IMR-90 (cell line): ENCODE measurements at regions not wholly inside any gene's neighbourhood (a gene's known extent, or its start where the extent isn't known, plus 50 kb on each side); places are given as distances from the start of the nearest gene placed in this dataset.
A peak's percentile ranks its signal among the peaks of the same experiment; 100 is the strongest.

ENCODE experiments used
- ATAC-seq: fragments of 200-7000 bp; cut with Tn5 transposase; 2 replicates; pipeline ENCODE4 v1.9.1; 2020; ENCODE audit warnings: low read depth, mild to moderate bottlenecking, moderate library complexity
- BruUV-seq: library from RNA; stranded (reverse); fragments of 400-500 nt; replicated peaks from 2 replicates; lab custom pipeline; 2021; lab: Mats Ljungman, UMichigan
- CTCF ChIA-PET: fragments of 300-600 bp; formaldehyde crosslinking; extraction: SDS; loops from one replicate; lab custom pipeline; 2021; ENCODE audit warnings: antibody characterized with exemption; lab: Yijun Ruan, JAX
- POLR2A ChIA-PET: fragments of 300-600 bp; sonication (Branson Sonifier 250); formaldehyde crosslinking; loops from one replicate; lab custom pipeline; 2022; ENCODE audit warnings: antibody characterized with exemption; ENCODE audit not compliant: unreplicated experiment; lab: Charles Lee
- DNase-seq: peaks from one replicate; pipeline ENCODE4 v3.0.0; 2013
- H2AFZ ChIP-seq: replicated peaks from 2 replicates; pipeline ENCODE3; 2013; ENCODE audit warnings: low read length, mild to moderate bottlenecking; ENCODE audit not compliant: poor library complexity
- H2AK5ac ChIP-seq: 2 replicates; pipeline ENCODE4 v1.6.1; 2013; ENCODE audit warnings: low read depth, low read length, inconsistent platforms
- H2AK9ac ChIP-seq: replicated peaks from 2 replicates; pipeline ENCODE3; 2013; ENCODE audit warnings: mild to moderate bottlenecking, low read depth, low read length, moderate library complexity; ENCODE audit not compliant: poor library complexity
- H2BK120ac ChIP-seq: 2 replicates; pipeline ENCODE4 v1.6.1; 2013; ENCODE audit warnings: low read depth, low read length, inconsistent platforms
- H2BK15ac ChIP-seq: 3 replicates; pipeline ENCODE4 v1.6.1; 2013; ENCODE audit warnings: low read depth, low read length, inconsistent platforms
- H2BK20ac ChIP-seq: 2 replicates; pipeline ENCODE4 v1.6.1; 2013; ENCODE audit warnings: low read depth, mild to moderate bottlenecking, inconsistent platforms, low read length, moderate library complexity
- H2BK5ac ChIP-seq: 2 replicates; pipeline ENCODE4 v1.6.1; 2013; ENCODE audit warnings: mild to moderate bottlenecking, low read depth, low read length, inconsistent platforms; ENCODE audit not compliant: poor library complexity, severe bottlenecking
- H3K14ac ChIP-seq: replicated peaks from 2 replicates; pipeline ENCODE4 v1.6.1; 2013; ENCODE audit warnings: low read depth, low read length, inconsistent platforms
- H3K18ac ChIP-seq: 2 replicates; pipeline ENCODE4 v1.6.1; 2013; ENCODE audit warnings: low read depth, low read length, control low read depth
- H3K23ac ChIP-seq: 2 replicates; pipeline ENCODE4 v1.6.1; 2013; ENCODE audit warnings: low read depth, low read length, inconsistent platforms
- H3K27ac ChIP-seq: 2 replicates; pipeline ENCODE4 v1.5.1; 2013; ENCODE audit warnings: mild to moderate bottlenecking, control low read depth, low read length; ENCODE audit not compliant: insufficient read depth
- H3K27me3 ChIP-seq: 2 replicates; pipeline ENCODE4 v1.6.1; 2013; ENCODE audit warnings: low read length; ENCODE audit not compliant: control insufficient read depth, insufficient read depth
- H3K36me3 ChIP-seq: 2 replicates; pipeline ENCODE4 v1.6.1; 2013; ENCODE audit warnings: low read length, mixed read lengths; ENCODE audit not compliant: control insufficient read depth, insufficient read depth
- H3K4ac ChIP-seq: 2 replicates; pipeline ENCODE4 v1.6.1; 2013; ENCODE audit warnings: low read depth, low read length, inconsistent platforms
- H3K4me1 ChIP-seq: 2 replicates; pipeline ENCODE4 v1.6.1; 2013; ENCODE audit warnings: low read length, mixed read lengths; ENCODE audit not compliant: control insufficient read depth, insufficient read depth
- H3K4me2 ChIP-seq: 2 replicates; pipeline ENCODE4 v1.6.1; 2013; ENCODE audit warnings: low read depth, mild to moderate bottlenecking, control low read depth, low read length, moderate library complexity
- H3K4me3 ChIP-seq: 2 replicates; pipeline ENCODE4 v1.5.1; 2013; ENCODE audit warnings: low read depth, mild to moderate bottlenecking, control low read depth, low read length, moderate library complexity; ENCODE audit not compliant: insufficient read depth
- H3K56ac ChIP-seq: 2 replicates; pipeline ENCODE4 v1.6.1; 2013; ENCODE audit warnings: low read length, inconsistent platforms; ENCODE audit not compliant: insufficient read depth; ENCODE audit errors: extremely low read depth
- H3K79me1 ChIP-seq, 2 experiments: 2 replicates each; pipeline ENCODE4 v1.6.1; 2013; ENCODE audit warnings: low read length in 2 of 2, inconsistent platforms in 1 of 2, low read depth in 1 of 2
- H3K9ac ChIP-seq: 2 replicates; pipeline ENCODE4 v1.6.1; 2013; ENCODE audit warnings: low read depth, low read length, control low read depth
- H3K9me1 ChIP-seq: 2 replicates; pipeline ENCODE4 v1.6.1; 2013; ENCODE audit warnings: low read length, inconsistent platforms; ENCODE audit not compliant: insufficient read depth
- H3K9me3 ChIP-seq: 2 replicates; pipeline ENCODE4 v1.6.1; 2013; ENCODE audit warnings: low read length; ENCODE audit not compliant: control insufficient read depth, insufficient read depth
- H4K20me1 ChIP-seq: 2 replicates; pipeline ENCODE4 v1.6.1; 2013; ENCODE audit warnings: low read length, inconsistent platforms; ENCODE audit not compliant: insufficient read depth
- H4K5ac ChIP-seq: 2 replicates; pipeline ENCODE4 v1.6.1; 2013; ENCODE audit warnings: mild to moderate bottlenecking, low read depth, low read length, control low read depth
- H4K8ac ChIP-seq, 2 experiments: 2 replicates each; pipeline ENCODE4 v1.6.1; 2013; ENCODE audit warnings: low read depth in 2 of 2, low read length in 2 of 2, control low read depth in 1 of 2, inconsistent platforms in 1 of 2
- H4K91ac ChIP-seq: 2 replicates; pipeline ENCODE4 v1.6.1; 2013; ENCODE audit warnings: low read depth, low read length, inconsistent platforms; ENCODE audit not compliant: insufficient read depth
- BHLHE40 ChIP-seq: fragments of 150-350 bp; IDR thresholded peaks from 2 replicates; pipeline ENCODE4 v1.6.1; 2016; ENCODE audit warnings: mild to moderate bottlenecking, low read depth, low read length
- CEBPB ChIP-seq: IDR thresholded peaks from 2 replicates; pipeline ENCODE4 v1.6.1; 2012; ENCODE audit warnings: low read depth, low read length, improper control_type of control experiment
- CHD1 ChIP-seq: IDR thresholded peaks from 2 replicates; pipeline ENCODE4 v1.6.1; 2012; ENCODE audit warnings: low read depth, low read length, improper control_type of control experiment
- CTCF ChIP-seq: conservative IDR thresholded peaks from 2 replicates; pipeline ENCODE4 v1.5.1; 2012; ENCODE audit warnings: mild to moderate bottlenecking, low read depth, low read length, improper control_type of control experiment
- ELK1 ChIP-seq: fragments of 150-350 bp; IDR thresholded peaks from 2 replicates; pipeline ENCODE4 v1.6.1; 2016; ENCODE audit warnings: low read depth, mild to moderate bottlenecking, low read length, moderate library complexity, borderline replicate concordance
- FOS ChIP-seq: fragments of 150-350 bp; IDR thresholded peaks from 2 replicates; pipeline ENCODE4 v1.6.1; 2016; ENCODE audit warnings: low read depth, low read length
- MAFK ChIP-seq: IDR thresholded peaks from 2 replicates; pipeline ENCODE4 v1.6.1; 2012; ENCODE audit warnings: low read depth, low read length, improper control_type of control experiment
- MAZ ChIP-seq: IDR thresholded peaks from 2 replicates; pipeline ENCODE4 v1.6.1; 2012; ENCODE audit warnings: low read depth, mild to moderate bottlenecking, low read length, improper control_type of control experiment, moderate library complexity, borderline replicate concordance
- MXI1 ChIP-seq: IDR thresholded peaks from 2 replicates; pipeline ENCODE4 v1.6.1; 2012; ENCODE audit warnings: low read depth, mild to moderate bottlenecking, low read length, moderate library complexity, borderline replicate concordance
- NFE2L2 ChIP-seq: fragments of 150-350 bp; IDR thresholded peaks from 2 replicates; pipeline ENCODE4 v1.6.1; 2016; ENCODE audit warnings: low read depth, mild to moderate bottlenecking, low read length
- POLR2A ChIP-seq: IDR thresholded peaks from 2 replicates; pipeline ENCODE4 v1.6.1; 2012; ENCODE audit warnings: mild to moderate bottlenecking, low read depth, low read length
- RAD21 ChIP-seq: IDR thresholded peaks from 2 replicates; pipeline ENCODE4 v1.6.1; 2012; ENCODE audit warnings: low read length, improper control_type of control experiment
- RCOR1 ChIP-seq: IDR thresholded peaks from 2 replicates; pipeline ENCODE4 v1.6.1; 2012; ENCODE audit warnings: mild to moderate bottlenecking, low read length, improper control_type of control experiment; ENCODE audit not compliant: insufficient replicate concordance
- RFX5 ChIP-seq: IDR thresholded peaks from 2 replicates; pipeline ENCODE4 v1.8.0; 2012; ENCODE audit warnings: low read depth, mild to moderate bottlenecking, low read length, moderate library complexity
- SMC3 ChIP-seq: fragments of 150-350 bp; IDR thresholded peaks from 2 replicates; pipeline ENCODE4 v1.6.1; 2016; ENCODE audit warnings: low read depth, mild to moderate bottlenecking, antibody characterized with exemption, low read length, moderate library complexity
- USF2 ChIP-seq: fragments of 150-350 bp; IDR thresholded peaks from 2 replicates; pipeline ENCODE4 v1.6.1; 2017; ENCODE audit warnings: mild to moderate bottlenecking, antibody characterized with exemption, low read length, low read depth
- WGBS, 2 experiments: methylation state at CpG; one replicate each; pipeline versions ENCODE4 v1.1.5 to v1.1.7; 2013; ENCODE audit warnings: missing lambda C conversion rate in 2 of 2; ENCODE audit not compliant: insufficient read length in 1 of 2; ENCODE audit errors: extremely low coverage in 2 of 2; 5-methylcytosine and 5-hydroxymethylcytosine counted together
- dilution Hi-C: fragments of 300-500 bp; cut with HindIII; formaldehyde crosslinking; loops from one replicate; pipeline ENCODE4 v1.14.3; 2018; ENCODE audit warnings: low sequenced_read_pairs; ENCODE audit not compliant: unreplicated experiment
- in situ Hi-C: fragments of 300-500 bp; cut with MboI; formaldehyde crosslinking; loops from 3 replicates; pipeline ENCODE4 v1.14.3; 2019; ENCODE audit warnings: low sequenced_read_pairs, inconsistent platforms, mixed read lengths
- intact Hi-C: fragments of 100-400 bp; cut with micrococcal nuclease; formaldehyde crosslinking; loops from 2 replicates; pipeline ENCODE4 v1.10.0; 2022

GRCh38 chr2:100765481-100765880 is 54.5 kb upstream of the NPAS2 start:
- ATAC-seq (no peak), DNase-seq (no peak)
- H3K4ac ChIP-seq = no peak overlapping the region
- H4K8ac ChIP-seq = no peak overlapping the region
- H2AK5ac ChIP-seq = peak overlapping the region; percentile 81
- CTCF ChIA-PET = no interaction called here
- no peak overlapping the region for H3K23ac ChIP-seq
- TF ChIP-seq CHD1 = no peak
- TF ChIP-seq CTCF = no peak
- no peak for TF ChIP-seq BHLHE40
- TF ChIP-seq RCOR1 = no peak
- TF ChIP-seq RFX5 = no peak
- TF ChIP-seq NFE2L2 = no peak
- no peak for TF ChIP-seq SMC3
- TF ChIP-seq POLR2A = no peak
- TF ChIP-seq ELK1 = no peak
- no peak for TF ChIP-seq RAD21
- no peak for TF ChIP-seq MXI1
- no peak for TF ChIP-seq MAFK
- no peak for TF ChIP-seq CEBPB
- TF ChIP-seq FOS = no peak
- TF ChIP-seq MAZ = no peak
- TF ChIP-seq USF2 = no peak
- no peak overlapping the region for H2BK5ac ChIP-seq
- H4K5ac ChIP-seq = no peak overlapping the region
- H3K9me3 ChIP-seq = no peaks in the 10 kb centered on the region
- H2BK120ac ChIP-seq = 0 out of 2 replicates have a peak overlapping the region, but pooled peaks have one; percentile 10
- no peak overlapping the region for H3K4me3 ChIP-seq
- no peak overlapping the region; the same call in 1 of the 2 replicates for H3K14ac ChIP-seq
- H3K27ac ChIP-seq = no peak overlapping the region
- 0 out of 2 replicates have a peak overlapping the region, but pooled peaks have one; percentile 33 for H4K91ac ChIP-seq
- H3K79me1 ChIP-seq = no peaks in the 10 kb centered on the region
- POLR2A ChIA-PET = no interaction called here
- no peaks in the 10 kb centered on the region for H3K27me3 ChIP-seq
- H2AK9ac ChIP-seq = no peak overlapping the region
- H3K36me3 ChIP-seq = no peaks in the 10 kb centered on the region
- H2AFZ ChIP-seq = no peak overlapping the region
- H4K20me1 ChIP-seq = no peaks in the 10 kb centered on the region
- peaks cover 15% of the 10 kb centered on the region for H3K4me1 ChIP-seq
- dilution Hi-C loops (no loop called here), in situ Hi-C loops (no loop called here), intact Hi-C loops (no loop called here)
- no TSS peak for BruUV-seq
- H3K56ac ChIP-seq = no peak overlapping the region
- H3K9ac ChIP-seq = no peak overlapping the region
- WGBS, 2 experiments = 42% methylated on average over 2 of the region's 4 CpGs; no CpG with 5 or more reads in 1 of the 2 experiments
- 0 out of 3 replicates have a peak overlapping the region, but pooled peaks have one; percentile 41 for H2BK15ac ChIP-seq
- no peak overlapping the region for H3K18ac ChIP-seq
- H3K9me1 ChIP-seq = peaks cover 15% of the 10 kb centered on the region
- H2BK20ac ChIP-seq = no peak overlapping the region
- H3K4me2 ChIP-seq = no peak overlapping the region
